CD4-positive, CD25-positive, alpha-beta regulatory T cell (primary cell): ENCODE measurements at regions not wholly inside any gene's neighbourhood (a gene's known extent, or its start where the extent isn't known, plus 50 kb on each side); places are given as distances from the start of the nearest gene placed in this dataset.

Experiments
- ATAC-seq, 2 donors: fragments of 150-1000 bp; cut with Tn5 transposase; one replicate each; pipeline ENCODE4 v1.10.0; 2021; ENCODE audit warnings: low read depth in 2 of 2, moderate number of reproducible peaks in 2 of 2, moderate library complexity in 1 of 2
- DNase-seq, 3 donors: peaks; one replicate each; pipeline versions ENCODE4 v3.0.0 to v3.0.0-alpha.2; 2012 to 2022; ENCODE audit warnings: mixed read lengths in 1 of 3
- H3K27ac ChIP-seq: one replicate; pipeline ENCODE4 v1.7.0; 2013; ENCODE audit warnings: mild to moderate bottlenecking, low read length; ENCODE audit not compliant: insufficient read depth, poor library complexity, severe bottlenecking
- H3K27me3 ChIP-seq: one replicate; pipeline ENCODE4 v1.7.0; 2013; ENCODE audit warnings: low read length; ENCODE audit not compliant: control insufficient read depth, insufficient read depth
- H3K36me3 ChIP-seq: one replicate; pipeline ENCODE4 v1.7.0; 2013; ENCODE audit warnings: mild to moderate bottlenecking, low read length, moderate library complexity; ENCODE audit not compliant: control insufficient read depth, insufficient read depth
- H3K4me1 ChIP-seq: 2 replicates; pipeline ENCODE4 v1.7.0; 2013; ENCODE audit warnings: mild to moderate bottlenecking, low read length; ENCODE audit not compliant: insufficient read depth, control insufficient read depth, poor library complexity, severe bottlenecking
- H3K4me3 ChIP-seq: one replicate; pipeline ENCODE4 v1.7.0; 2013; ENCODE audit warnings: low read depth, mild to moderate bottlenecking, low read length, moderate library complexity
- H3K9me3 ChIP-seq, 2 experiments: 1 replicate in 1 of 2; 2 replicates in 1 of 2; pipeline ENCODE4 v1.7.0; 2013; ENCODE audit warnings: low read length in 2 of 2, mild to moderate bottlenecking in 1 of 2, moderate library complexity in 1 of 2; ENCODE audit not compliant: control insufficient read depth in 2 of 2
- H3K27ac Mint-ChIP-seq, 3 donors: one replicate each; pipeline ENCODE4 v1.8.0; 2020 to 2022; ENCODE audit warnings: mild to moderate bottlenecking in 3 of 3, mixed read lengths in 3 of 3, moderate library complexity in 2 of 3
- H3K27me3 Mint-ChIP-seq: one replicate; pipeline ENCODE4 v1.8.0; 2022; ENCODE audit warnings: mild to moderate bottlenecking, mixed read lengths
- H3K36me3 Mint-ChIP-seq: one replicate; pipeline ENCODE4 v1.8.0; 2020; ENCODE audit warnings: mixed read lengths
- H3K4me1 Mint-ChIP-seq, 4 donors: one replicate each; pipeline ENCODE4 v1.8.0; 2020 to 2022; ENCODE audit warnings: mixed read lengths in 4 of 4, mild to moderate bottlenecking in 1 of 4
- H3K4me3 Mint-ChIP-seq, 4 donors: one replicate each; pipeline ENCODE4 v1.8.0; 2020 to 2022; ENCODE audit warnings: mild to moderate bottlenecking in 4 of 4, mixed read lengths in 4 of 4, moderate library complexity in 3 of 4
- H3K9me3 Mint-ChIP-seq, 7 donors: one replicate each; pipeline ENCODE4 v1.8.0; 2020 to 2022; ENCODE audit warnings: mixed read lengths in 7 of 7, mild to moderate bottlenecking in 3 of 7, moderate library complexity in 2 of 7

- no peak for DNase-seq
- H3K9me3 Mint-ChIP-seq = peaks cover 0 to 2% (median 0%) of the 10 kb centered on the region in 7 donors
- no peak for ATAC-seq
- no peaks in the 10 kb centered on the region for H3K4me1 Mint-ChIP-seq
- no peaks in the 10 kb centered on the region for H3K9me3 ChIP-seq
- H3K4me1 ChIP-seq = no peaks in the 10 kb centered on the region
- peaks cover 4% of the 10 kb centered on the region for H3K27me3 Mint-ChIP-seq
- no peaks in the 10 kb centered on the region for H3K36me3 ChIP-seq
- H3K4me3 Mint-ChIP-seq = no peak overlapping the region
- H3K27me3 ChIP-seq = no peaks in the 10 kb centered on the region
- H3K27ac ChIP-seq = no peak overlapping the region
- no peak overlapping the region for H3K27ac Mint-ChIP-seq
- no peak overlapping the region for H3K4me3 ChIP-seq
- no peaks in the 10 kb centered on the region for H3K36me3 Mint-ChIP-seq
Observed at GRCh38 chr11:70579316-70579955, 181.1 kb downstream of the CTTN start.

- no peaks in the 10 kb centered on the region for H3K9me3 ChIP-seq
- no peak overlapping the region for H3K27ac ChIP-seq
- no peak for ATAC-seq
- no peaks in the 10 kb centered on the region for H3K4me1 Mint-ChIP-seq
- H3K27ac Mint-ChIP-seq = no peak overlapping the region
- no peak for DNase-seq
- no peaks in the 10 kb centered on the region for H3K36me3 ChIP-seq
- no peaks in the 10 kb centered on the region for H3K27me3 ChIP-seq
- no peaks in the 10 kb centered on the region for H3K4me1 ChIP-seq
- no peak overlapping the region for H3K4me3 Mint-ChIP-seq
- H3K36me3 Mint-ChIP-seq = no peaks in the 10 kb centered on the region
- peaks cover 4% of the 10 kb centered on the region for H3K27me3 Mint-ChIP-seq
- H3K4me3 ChIP-seq = no peak overlapping the region
- H3K9me3 Mint-ChIP-seq = peaks cover 0 to 2% (median 0%) of the 10 kb centered on the region in 7 donors
Observed at GRCh38 chr11:70580036-70580805, 181.9 kb downstream of the CTTN start.

- H3K27me3 ChIP-seq = no peaks in the 10 kb centered on the region
- no peak for ATAC-seq
- Mint-ChIP-seq H3K9me3 (peaks cover 0 to 2% (median 0%) of the 10 kb centered on the region in 7 donors), H3K27me3 (no peaks in the 10 kb centered on the region), H3K27ac (no peak overlapping the region), H3K4me3 (no peak overlapping the region), H3K4me1 (no peaks in the 10 kb centered on the region), H3K36me3 (no peaks in the 10 kb centered on the region)
- H3K4me3 ChIP-seq = no peak overlapping the region
- DNase-seq = no peak
- no peaks in the 10 kb centered on the region for H3K9me3 ChIP-seq
- H3K4me1 ChIP-seq = no peaks in the 10 kb centered on the region
- H3K27ac ChIP-seq = no peak overlapping the region
- no peaks in the 10 kb centered on the region for H3K36me3 ChIP-seq
Observed at GRCh38 chr11:70581991-70582885, 183.9 kb downstream of the CTTN start.

GRCh38 chr11:70582886-70583641 lies 184.7 kb downstream of the CTTN start:
- Histone ChIP-seq H3K36me3 (no peaks in the 10 kb centered on the region), H3K27ac (no peak overlapping the region), H3K4me3 (no peak overlapping the region), H3K9me3 (no peaks in the 10 kb centered on the region), H3K27me3 (no peaks in the 10 kb centered on the region), H3K4me1 (no peaks in the 10 kb centered on the region)
- Mint-ChIP-seq H3K9me3 (peaks cover 0 to 2% (median 0%) of the 10 kb centered on the region in 7 donors), H3K4me1 (no peaks in the 10 kb centered on the region), H3K27ac (no peak overlapping the region), H3K36me3 (no peaks in the 10 kb centered on the region), H3K4me3 (no peak overlapping the region), H3K27me3 (no peaks in the 10 kb centered on the region)
- DNase-seq (no peak), ATAC-seq (no peak)

- Mint-ChIP-seq H3K4me1 (no peaks in the 10 kb centered on the region), H3K27ac (no peak overlapping the region), H3K4me3 (no peak overlapping the region), H3K27me3 (peaks cover 2% of the 10 kb centered on the region), H3K36me3 (no peaks in the 10 kb centered on the region), H3K9me3 (peaks cover 0 to 2% (median 0%) of the 10 kb centered on the region in 7 donors)
- no peak overlapping the region for H3K4me3 ChIP-seq
- H3K36me3 ChIP-seq = no peaks in the 10 kb centered on the region
- H3K27me3 ChIP-seq = no peaks in the 10 kb centered on the region
- DNase-seq = no peak
- no peaks in the 10 kb centered on the region for H3K4me1 ChIP-seq
- no peak for ATAC-seq
- no peak overlapping the region for H3K27ac ChIP-seq
- no peaks in the 10 kb centered on the region for H3K9me3 ChIP-seq
Observed at GRCh38 chr11:70583781-70584218, 185.5 kb downstream of the CTTN start.

- H3K36me3 Mint-ChIP-seq = no peaks in the 10 kb centered on the region
- Histone ChIP-seq H3K27ac (no peak overlapping the region), H3K9me3 (no peaks in the 10 kb centered on the region), H3K4me1 (no peaks in the 10 kb centered on the region), H3K27me3 (no peaks in the 10 kb centered on the region), H3K36me3 (no peaks in the 10 kb centered on the region), H3K4me3 (no peak overlapping the region)
- H3K27ac Mint-ChIP-seq = no peak overlapping the region
- peaks cover 0 to 3% (median 1%) of the 10 kb centered on the region in 4 donors for H3K4me1 Mint-ChIP-seq
- DNase-seq (no peak), ATAC-seq (no peak)
- H3K27me3 Mint-ChIP-seq = peaks cover 4% of the 10 kb centered on the region
- peaks cover 0 to 2% (median 0%) of the 10 kb centered on the region in 7 donors for H3K9me3 Mint-ChIP-seq
- H3K4me3 Mint-ChIP-seq = no peak overlapping the region
Observed at GRCh38 chr11:70584498-70585235, 186.3 kb downstream of the CTTN start.

GRCh38 chr11:70585236-70585545 lies 186.9 kb downstream of the CTTN start:
- no peak for DNase-seq
- Mint-ChIP-seq H3K4me3 (no peak overlapping the region), H3K36me3 (no peaks in the 10 kb centered on the region), H3K9me3 (peaks cover 0 to 2% (median 0%) of the 10 kb centered on the region in 7 donors), H3K27ac (no peak overlapping the region), H3K27me3 (peaks cover 4% of the 10 kb centered on the region), H3K4me1 (peaks cover 0 to 3% (median 1%) of the 10 kb centered on the region in 4 donors)
- no peaks in the 10 kb centered on the region for H3K9me3 ChIP-seq
- ATAC-seq = no peak
- no peaks in the 10 kb centered on the region for H3K36me3 ChIP-seq
- H3K27me3 ChIP-seq = no peaks in the 10 kb centered on the region
- no peaks in the 10 kb centered on the region for H3K4me1 ChIP-seq
- H3K27ac ChIP-seq = no peak overlapping the region
- H3K4me3 ChIP-seq = no peak overlapping the region
